ENCODE measurements at regions not wholly inside any gene's neighbourhood (a gene's known extent, or its start where the extent isn't known, plus 50 kb on each side); places are given as distances from the start of the nearest gene placed in this dataset.
"Not testable (repeated sequence)": the region's sequence is repeated elsewhere in the genome, so short reads cannot be mapped to it uniquely, and the experiment has no call there.

DNA sequence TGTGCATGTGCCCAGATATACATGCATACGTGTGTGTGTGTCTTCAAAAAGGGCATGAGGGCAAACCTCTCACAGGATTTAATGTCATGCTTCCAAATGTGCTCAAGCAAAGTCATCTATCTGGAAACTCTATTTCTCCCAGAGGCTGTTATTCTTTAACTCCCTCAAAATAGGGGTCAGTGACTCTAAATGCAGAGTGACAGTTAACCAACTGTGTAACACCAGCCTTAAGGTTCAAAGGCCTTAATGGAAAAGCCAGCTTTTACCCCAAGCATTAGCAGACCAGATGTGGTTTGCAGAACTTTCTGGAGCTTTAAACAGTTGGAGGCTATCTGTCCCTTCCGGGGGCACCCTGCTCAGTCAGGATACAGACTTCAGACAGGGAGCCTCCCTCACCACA lies 70.4 kb upstream of the SLC7A14 start:
- TF ChIP-seq TCF4 (CRISPR knock-in tag; IDR thresholded peaks at IDR 0.05; ENCODE audit: borderline replicate concordance) (no peak), ESRRG (CRISPR knock-in tag; IDR thresholded peaks at IDR 0.05) (no peak), ISL1 (CRISPR knock-in tag; IDR thresholded peaks at IDR 0.05) (no peak), ZNF8 (CRISPR knock-in tag; IDR thresholded peaks at IDR 0.05) (no peak), RARB (CRISPR knock-in tag; IDR thresholded peaks at IDR 0.05) (no peak), GLIS3 (CRISPR knock-in tag; IDR thresholded peaks at IDR 0.05) (no peak), CSDC2 (CRISPR knock-in tag; IDR thresholded peaks at IDR 0.05) (no peak), BACH2 (CRISPR knock-in tag; IDR thresholded peaks at IDR 0.05; ENCODE audit: borderline replicate concordance) (no peak), ARNTL (CRISPR knock-in tag; IDR thresholded peaks at IDR 0.05; ENCODE audit: borderline replicate concordance, low read depth) (no peak)
- TF ChIP-seq, protein P1, sequence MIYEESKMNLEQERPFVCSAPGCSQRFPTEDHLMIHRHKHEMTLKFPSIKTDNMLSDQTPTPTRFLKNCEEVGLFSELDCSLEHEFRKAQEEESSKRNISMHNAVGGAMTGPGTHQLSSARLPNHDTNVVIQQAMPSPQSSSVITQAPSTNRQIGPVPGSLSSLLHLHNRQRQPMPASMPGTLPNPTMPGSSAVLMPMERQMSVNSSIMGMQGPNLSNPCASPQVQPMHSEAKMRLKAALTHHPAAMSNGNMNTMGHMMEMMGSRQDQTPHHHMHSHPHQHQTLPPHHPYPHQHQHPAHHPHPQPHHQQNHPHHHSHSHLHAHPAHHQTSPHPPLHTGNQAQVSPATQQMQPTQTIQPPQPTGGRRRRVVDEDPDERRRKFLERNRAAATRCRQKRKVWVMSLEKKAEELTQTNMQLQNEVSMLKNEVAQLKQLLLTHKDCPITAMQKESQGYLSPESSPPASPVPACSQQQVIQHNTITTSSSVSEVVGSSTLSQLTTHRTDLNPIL (CRISPR knock-in tag; IDR thresholded peaks at IDR 0.05; ENCODE audit: low read depth): no peak
- TF ChIP-seq, protein P2, sequence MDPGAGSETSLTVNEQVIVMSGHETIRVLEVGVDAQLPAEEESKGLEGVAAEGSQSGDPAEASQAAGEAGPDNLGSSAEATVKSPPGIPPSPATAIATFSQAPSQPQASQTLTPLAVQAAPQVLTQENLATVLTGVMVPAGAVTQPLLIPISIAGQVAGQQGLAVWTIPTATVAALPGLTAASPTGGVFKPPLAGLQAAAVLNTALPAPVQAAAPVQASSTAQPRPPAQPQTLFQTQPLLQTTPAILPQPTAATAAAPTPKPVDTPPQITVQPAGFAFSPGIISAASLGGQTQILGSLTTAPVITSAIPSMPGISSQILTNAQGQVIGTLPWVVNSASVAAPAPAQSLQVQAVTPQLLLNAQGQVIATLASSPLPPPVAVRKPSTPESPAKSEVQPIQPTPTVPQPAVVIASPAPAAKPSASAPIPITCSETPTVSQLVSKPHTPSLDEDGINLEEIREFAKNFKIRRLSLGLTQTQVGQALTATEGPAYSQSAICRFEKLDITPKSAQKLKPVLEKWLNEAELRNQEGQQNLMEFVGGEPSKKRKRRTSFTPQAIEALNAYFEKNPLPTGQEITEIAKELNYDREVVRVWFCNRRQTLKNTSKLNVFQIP (CRISPR knock-in tag; IDR thresholded peaks at IDR 0.05; ENCODE audit: borderline replicate concordance, low read depth): no peak
- TF ChIP-seq, protein P3, sequence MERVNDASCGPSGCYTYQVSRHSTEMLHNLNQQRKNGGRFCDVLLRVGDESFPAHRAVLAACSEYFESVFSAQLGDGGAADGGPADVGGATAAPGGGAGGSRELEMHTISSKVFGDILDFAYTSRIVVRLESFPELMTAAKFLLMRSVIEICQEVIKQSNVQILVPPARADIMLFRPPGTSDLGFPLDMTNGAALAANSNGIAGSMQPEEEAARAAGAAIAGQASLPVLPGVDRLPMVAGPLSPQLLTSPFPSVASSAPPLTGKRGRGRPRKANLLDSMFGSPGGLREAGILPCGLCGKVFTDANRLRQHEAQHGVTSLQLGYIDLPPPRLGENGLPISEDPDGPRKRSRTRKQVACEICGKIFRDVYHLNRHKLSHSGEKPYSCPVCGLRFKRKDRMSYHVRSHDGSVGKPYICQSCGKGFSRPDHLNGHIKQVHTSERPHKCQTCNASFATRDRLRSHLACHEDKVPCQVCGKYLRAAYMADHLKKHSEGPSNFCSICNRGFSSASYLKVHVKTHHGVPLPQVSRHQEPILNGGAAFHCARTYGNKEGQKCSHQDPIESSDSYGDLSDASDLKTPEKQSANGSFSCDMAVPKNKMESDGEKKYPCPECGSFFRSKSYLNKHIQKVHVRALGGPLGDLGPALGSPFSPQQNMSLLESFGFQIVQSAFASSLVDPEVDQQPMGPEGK (CRISPR knock-in tag; IDR thresholded peaks at IDR 0.05; ENCODE audit: borderline replicate concordance): no peak
- no peak for ATAC-seq

DNA sequence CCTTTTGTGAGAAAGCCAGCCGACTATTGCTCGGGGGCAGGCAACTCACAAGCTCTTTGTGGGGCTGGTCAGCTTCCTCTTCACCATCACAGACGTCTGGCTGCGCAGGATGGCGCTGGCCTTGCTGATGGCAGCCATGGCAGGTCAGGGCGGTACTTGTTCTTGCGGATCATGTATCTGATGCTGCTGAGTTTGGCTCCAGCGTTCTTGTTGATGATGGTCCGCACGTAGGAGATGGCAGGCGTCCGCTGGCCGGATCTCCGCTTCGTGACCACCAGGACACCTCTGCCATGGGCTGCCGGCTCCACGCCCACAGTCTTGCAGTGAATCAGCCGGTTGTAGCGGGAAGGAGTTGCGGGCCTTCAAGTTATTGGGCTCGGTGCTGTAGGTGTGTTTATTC lies 67.9 kb upstream of the SLC7A14 start:
- TF ChIP-seq, protein P1 (CRISPR knock-in tag; IDR thresholded peaks at IDR 0.05; ENCODE audit: low read depth): no peak
- TF ChIP-seq TCF4 (CRISPR knock-in tag; IDR thresholded peaks at IDR 0.05; ENCODE audit: borderline replicate concordance) (no peak), ESRRG (CRISPR knock-in tag; IDR thresholded peaks at IDR 0.05) (no peak), BACH2 (CRISPR knock-in tag; IDR thresholded peaks at IDR 0.05; ENCODE audit: borderline replicate concordance) (no peak), ZFP30 (CRISPR knock-in tag; IDR thresholded peaks at IDR 0.05) (no peak), TOX (CRISPR knock-in tag; IDR thresholded peaks at IDR 0.05; ENCODE audit: borderline replicate concordance) (no peak), ZNF8 (CRISPR knock-in tag; IDR thresholded peaks at IDR 0.05) (no peak), GLIS3 (CRISPR knock-in tag; IDR thresholded peaks at IDR 0.05) (no peak), CSDC2 (CRISPR knock-in tag; IDR thresholded peaks at IDR 0.05) (no peak), SNAI2 (CRISPR knock-in tag; IDR thresholded peaks at IDR 0.05) (no peak), ZC3H10 (CRISPR knock-in tag; IDR thresholded peaks at IDR 0.05) (no peak), ARNTL (CRISPR knock-in tag; IDR thresholded peaks at IDR 0.05; ENCODE audit: borderline replicate concordance, low read depth) (no peak), ISL1 (CRISPR knock-in tag; IDR thresholded peaks at IDR 0.05) (no peak), ZNF70 (CRISPR knock-in tag; IDR thresholded peaks at IDR 0.05) (no peak), RARB (CRISPR knock-in tag; IDR thresholded peaks at IDR 0.05) (no peak)
- TF ChIP-seq, protein P4, sequence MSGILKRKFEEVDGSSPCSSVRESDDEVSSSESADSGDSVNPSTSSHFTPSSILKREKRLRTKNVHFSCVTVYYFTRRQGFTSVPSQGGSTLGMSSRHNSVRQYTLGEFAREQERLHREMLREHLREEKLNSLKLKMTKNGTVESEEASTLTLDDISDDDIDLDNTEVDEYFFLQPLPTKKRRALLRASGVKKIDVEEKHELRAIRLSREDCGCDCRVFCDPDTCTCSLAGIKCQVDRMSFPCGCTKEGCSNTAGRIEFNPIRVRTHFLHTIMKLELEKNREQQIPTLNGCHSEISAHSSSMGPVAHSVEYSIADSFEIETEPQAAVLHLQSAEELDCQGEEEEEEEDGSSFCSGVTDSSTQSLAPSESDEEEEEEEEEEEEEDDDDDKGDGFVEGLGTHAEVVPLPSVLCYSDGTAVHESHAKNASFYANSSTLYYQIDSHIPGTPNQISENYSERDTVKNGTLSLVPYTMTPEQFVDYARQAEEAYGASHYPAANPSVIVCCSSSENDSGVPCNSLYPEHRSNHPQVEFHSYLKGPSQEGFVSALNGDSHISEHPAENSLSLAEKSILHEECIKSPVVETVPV (CRISPR knock-in tag; IDR thresholded peaks at IDR 0.05): no peak
- TF ChIP-seq, protein P2 (CRISPR knock-in tag; IDR thresholded peaks at IDR 0.05; ENCODE audit: borderline replicate concordance, low read depth): no peak

DNA sequence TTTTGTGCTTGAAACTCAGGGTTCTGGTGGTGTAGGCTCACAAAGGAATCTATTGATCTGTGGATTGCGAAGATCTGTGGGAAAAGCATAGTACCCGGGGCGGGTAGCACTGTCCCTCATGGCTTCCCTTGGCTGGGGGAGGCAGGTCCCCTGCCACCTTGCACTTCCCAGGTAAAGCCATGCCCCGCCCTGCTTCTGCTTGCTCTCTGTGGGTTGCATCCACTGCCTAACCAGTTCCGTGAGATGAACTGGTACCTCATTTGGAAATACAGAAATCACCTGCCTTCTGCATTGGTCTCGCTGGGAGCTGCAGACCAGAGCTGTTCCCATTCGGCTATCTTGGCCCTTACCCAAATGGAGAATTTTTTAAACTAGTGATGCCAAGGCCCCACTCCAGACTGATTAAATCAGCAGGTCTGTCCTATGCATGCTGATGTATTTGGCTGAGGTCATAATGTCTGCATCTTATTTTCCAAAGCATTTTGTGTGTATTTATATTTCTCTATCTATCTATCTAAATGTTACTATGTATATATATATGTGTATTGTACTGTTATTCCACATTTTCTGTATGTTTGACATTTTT lies 65.5 kb upstream of the SLC7A14 start:
- ATAC-seq: peak; percentile 86
- TF ChIP-seq GLIS3 (CRISPR knock-in tag; IDR thresholded peaks at IDR 0.05) (no peak), TCF4 (CRISPR knock-in tag; IDR thresholded peaks at IDR 0.05; ENCODE audit: borderline replicate concordance) (peak; percentile 43; the same call in 1 of the 2 replicates)

More for the DNA sequence above, 67.9 kb upstream of the SLC7A14 start:
- no peak for ATAC-seq

DNA sequence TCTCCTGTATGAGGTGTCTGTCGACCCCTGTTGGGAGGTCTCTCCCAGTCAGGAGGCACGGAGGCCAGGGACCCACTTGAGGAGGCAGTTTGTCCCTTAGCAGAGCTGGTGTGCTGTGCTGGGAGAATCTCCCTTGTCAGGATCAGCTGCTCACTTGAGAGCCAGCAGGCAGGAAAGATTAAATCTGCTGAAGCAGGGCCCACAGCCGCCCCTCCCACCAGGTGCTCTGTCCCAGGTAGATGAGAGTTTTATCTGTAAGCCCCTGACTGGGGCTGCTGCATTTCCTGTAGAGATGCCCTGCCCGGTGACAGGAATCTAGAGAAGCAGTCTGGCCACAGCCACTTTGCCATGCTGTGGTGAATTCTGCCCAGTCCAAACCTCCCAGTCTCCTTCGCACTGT lies 64.7 kb upstream of the SLC7A14 start:
- not testable (repeated sequence) for ATAC-seq

Measured in SK-N-SH treated with all-trans-retinoic acid at 6 μM for 48 hours (cell line).